PC-3 (cell line): ENCODE measurements at regions not wholly inside any gene's neighbourhood (a gene's known extent, or its start where the extent isn't known, plus 50 kb on each side); places are given as distances from the start of the nearest gene placed in this dataset.

Experiments used
- EZH2 ChIP-seq: fragments of 300-600 bp; sonication (generic); IDR thresholded peaks from one replicate; pipeline ENCODE4 v1.6.1; 2017; ENCODE audit warnings: antibody characterized with exemption, mild to moderate bottlenecking, low read length; ENCODE audit not compliant: unreplicated experiment
- TF ChIP-seq, protein P1 (sequence below): fragments of 300-600 bp; sonication (generic); conservative IDR thresholded peaks from 2 replicates; pipeline ENCODE4 v1.5.1; 2017; ENCODE audit warnings: antibody characterized with exemption, low read depth, mild to moderate bottlenecking, low read length

DNA sequence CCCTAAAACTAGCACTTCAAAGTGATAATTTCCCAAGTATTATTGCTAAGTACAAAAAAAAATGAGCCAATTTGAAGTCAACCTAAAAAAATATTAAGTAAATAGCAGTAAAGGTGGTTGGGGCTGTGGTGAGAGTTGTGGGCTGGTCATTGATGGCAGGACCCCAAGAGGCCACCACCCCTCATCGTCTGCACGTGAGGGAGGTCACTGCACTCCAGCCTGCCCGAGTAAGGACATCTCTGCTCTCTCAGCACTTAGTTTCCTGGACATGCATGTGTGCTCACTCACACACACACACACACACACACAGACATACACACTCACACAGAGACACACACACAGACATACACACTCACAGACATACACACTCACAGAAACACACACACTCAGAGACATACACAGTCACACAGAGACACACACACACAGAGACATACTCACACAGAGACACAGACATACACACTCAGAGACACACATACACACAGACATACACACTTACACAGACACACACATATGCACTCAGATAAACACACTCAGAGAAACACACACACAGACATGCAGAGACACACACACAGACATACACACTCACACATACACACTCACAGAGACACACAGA is 127.2 kb upstream of the SOX1 start:
- TF ChIP-seq, protein P1, sequence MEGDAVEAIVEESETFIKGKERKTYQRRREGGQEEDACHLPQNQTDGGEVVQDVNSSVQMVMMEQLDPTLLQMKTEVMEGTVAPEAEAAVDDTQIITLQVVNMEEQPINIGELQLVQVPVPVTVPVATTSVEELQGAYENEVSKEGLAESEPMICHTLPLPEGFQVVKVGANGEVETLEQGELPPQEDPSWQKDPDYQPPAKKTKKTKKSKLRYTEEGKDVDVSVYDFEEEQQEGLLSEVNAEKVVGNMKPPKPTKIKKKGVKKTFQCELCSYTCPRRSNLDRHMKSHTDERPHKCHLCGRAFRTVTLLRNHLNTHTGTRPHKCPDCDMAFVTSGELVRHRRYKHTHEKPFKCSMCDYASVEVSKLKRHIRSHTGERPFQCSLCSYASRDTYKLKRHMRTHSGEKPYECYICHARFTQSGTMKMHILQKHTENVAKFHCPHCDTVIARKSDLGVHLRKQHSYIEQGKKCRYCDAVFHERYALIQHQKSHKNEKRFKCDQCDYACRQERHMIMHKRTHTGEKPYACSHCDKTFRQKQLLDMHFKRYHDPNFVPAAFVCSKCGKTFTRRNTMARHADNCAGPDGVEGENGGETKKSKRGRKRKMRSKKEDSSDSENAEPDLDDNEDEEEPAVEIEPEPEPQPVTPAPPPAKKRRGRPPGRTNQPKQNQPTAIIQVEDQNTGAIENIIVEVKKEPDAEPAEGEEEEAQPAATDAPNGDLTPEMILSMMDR: no peak
- TF ChIP-seq EZH2: no peak
